ENCODE measurements at regions not wholly inside any gene's neighbourhood (a gene's known extent, or its start where the extent isn't known, plus 50 kb on each side); places are given as distances from the start of the nearest gene placed in this dataset.

GRCh38 chr9:120175031-120175430, 404.9 kb downstream of the CDK5RAP2 start:
- no peak for TF ChIP-seq CTCF (IDR thresholded peaks at IDR 0.05)
- TF ChIP-seq POLR2A (IDR thresholded peaks at IDR 0.05) = no peak
